Epithelial cell of esophagus (primary cell): ENCODE measurements at regions not wholly inside any gene's neighbourhood (a gene's known extent, or its start where the extent isn't known, plus 50 kb on each side); places are given as distances from the start of the nearest gene placed in this dataset.
A peak's percentile ranks its signal among the peaks of the same experiment; 100 is the strongest.

Experiments
- DNase-seq: peaks from one replicate; pipeline ENCODE4 v3.0.0; 2010; ENCODE audit warnings: low read depth
- H3K4me3 ChIP-seq: 2 replicates; pipeline ENCODE4 v1.5.1; 2011; ENCODE audit warnings: mild to moderate bottlenecking, low read length, control low read depth
- CTCF ChIP-seq: IDR thresholded peaks from 2 replicates; pipeline ENCODE4 v1.5.1; 2011; ENCODE audit warnings: low read depth, mild to moderate bottlenecking, low read length, control low read depth, inconsistent platforms; ENCODE audit not compliant: insufficient read depth; ENCODE audit errors: missing control alignments

- H3K4me3 ChIP-seq: no peak overlapping the region
- no peak for TF ChIP-seq CTCF
- DNase-seq: no peak
These were observed 225.0 kb upstream of the PROK2 start for GRCh38 chr3:72009851-72010443.

- TF ChIP-seq CTCF: no peak
- H3K4me3 ChIP-seq: no peak overlapping the region
- DNase-seq: no peak
These were observed 223.5 kb upstream of the PROK2 start for GRCh38 chr3:72008226-72008996.

GRCh38 chr3:72006631-72007556, 221.9 kb upstream of the PROK2 start:
- TF ChIP-seq CTCF: no peak
- no peak for DNase-seq
- no peak overlapping the region for H3K4me3 ChIP-seq

GRCh38 chr3:72004749-72005292, 219.9 kb upstream of the PROK2 start:
- DNase-seq: peak; percentile 49
- no peak for TF ChIP-seq CTCF

GRCh38 chr3:72003936-72004335, 219.0 kb upstream of the PROK2 start:
- TF ChIP-seq CTCF: no peak
- no peak for DNase-seq

More at GRCh38 chr3:72004749-72005292, 219.9 kb upstream of the PROK2 start:
- H3K4me3 ChIP-seq: no peak overlapping the region

GRCh38 chr3:72001758-72002157, 216.8 kb upstream of the PROK2 start:
- no peak for TF ChIP-seq CTCF
- DNase-seq: no peak
- no peak overlapping the region for H3K4me3 ChIP-seq

More at GRCh38 chr3:72003936-72004335, 219.0 kb upstream of the PROK2 start:
- no peak overlapping the region for H3K4me3 ChIP-seq
